SJCRH30 (cell line): ENCODE measurements at regions not wholly inside any gene's neighbourhood (a gene's known extent, or its start where the extent isn't known, plus 50 kb on each side); places are given as distances from the start of the nearest gene placed in this dataset.
"Not testable (repeated sequence)": the region's sequence is repeated elsewhere in the genome, so short reads cannot be mapped to it uniquely, and the experiment has no call there.

Experiments
- DNase-seq, 2 experiments: peaks; one replicate each; pipeline ENCODE4 v3.0.0-alpha.2; 2015 to 2020
- H3K27ac ChIP-seq: fragments of 250-450 bp; sonication (Bioruptor Pico); 2 replicates; pipeline ENCODE4 v1.5.1; 2020; ENCODE audit warnings: mild to moderate bottlenecking, moderate library complexity
- H3K27me3 ChIP-seq: fragments of 250-450 bp; sonication (Bioruptor Pico); 2 replicates; pipeline ENCODE4 v1.5.1; 2020; ENCODE audit warnings: mild to moderate bottlenecking, moderate library complexity
- H3K36me3 ChIP-seq: fragments of 250-450 bp; sonication (Bioruptor Pico); 2 replicates; pipeline ENCODE4 v1.5.1; 2020; ENCODE audit warnings: mild to moderate bottlenecking, moderate library complexity
- H3K4me1 ChIP-seq: fragments of 250-450 bp; sonication (Bioruptor Pico); 2 replicates; pipeline ENCODE4 v1.5.1; 2020; ENCODE audit warnings: mild to moderate bottlenecking, moderate library complexity
- H3K4me3 ChIP-seq: fragments of 250-450 bp; sonication (Bioruptor Pico); 2 replicates; pipeline ENCODE4 v1.5.1; 2020; ENCODE audit warnings: mild to moderate bottlenecking, moderate library complexity
- H3K9me3 ChIP-seq: fragments of 250-450 bp; sonication (Bioruptor Pico); replicated peaks from 2 replicates; pipeline ENCODE4 v1.5.1; 2020; ENCODE audit warnings: mild to moderate bottlenecking, moderate library complexity

- H3K27me3 ChIP-seq = no peaks in the 10 kb centered on the region
- no peaks in the 10 kb centered on the region for H3K4me1 ChIP-seq
- H3K27ac ChIP-seq = no peak overlapping the region
- DNase-seq = no peak
- H3K9me3 ChIP-seq = no peaks in the 10 kb centered on the region
- H3K36me3 ChIP-seq = no peaks in the 10 kb centered on the region
- no peak overlapping the region for H3K4me3 ChIP-seq
These were observed 95.7 kb upstream of the UBASH3B start for GRCh38 chr11:122559734-122560382.

DNA sequence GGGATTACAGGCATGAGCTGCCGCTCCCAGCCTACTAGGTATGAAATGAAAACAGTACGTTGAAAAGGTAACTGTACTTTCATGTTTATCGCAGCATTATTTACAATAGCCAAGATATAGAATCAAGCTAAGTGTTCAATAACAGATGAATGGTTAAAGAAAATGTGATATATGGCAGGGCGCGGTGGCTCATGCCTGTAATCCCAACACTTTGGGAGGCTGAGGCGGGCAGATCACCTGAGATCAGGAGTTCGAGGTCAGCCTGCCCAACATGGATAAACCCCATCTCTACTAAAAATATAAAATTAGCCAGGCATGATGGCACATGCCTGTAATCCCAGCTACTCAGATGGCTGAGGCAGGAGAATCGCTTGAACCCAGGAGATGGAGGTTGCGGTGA is 96.3 kb upstream of the UBASH3B start:
- H3K4me1 ChIP-seq, DNase-seq, H3K27ac ChIP-seq, H3K36me3 ChIP-seq, H3K9me3 ChIP-seq, H3K27me3 ChIP-seq, H3K4me3 ChIP-seq: not testable (repeated sequence)

DNA sequence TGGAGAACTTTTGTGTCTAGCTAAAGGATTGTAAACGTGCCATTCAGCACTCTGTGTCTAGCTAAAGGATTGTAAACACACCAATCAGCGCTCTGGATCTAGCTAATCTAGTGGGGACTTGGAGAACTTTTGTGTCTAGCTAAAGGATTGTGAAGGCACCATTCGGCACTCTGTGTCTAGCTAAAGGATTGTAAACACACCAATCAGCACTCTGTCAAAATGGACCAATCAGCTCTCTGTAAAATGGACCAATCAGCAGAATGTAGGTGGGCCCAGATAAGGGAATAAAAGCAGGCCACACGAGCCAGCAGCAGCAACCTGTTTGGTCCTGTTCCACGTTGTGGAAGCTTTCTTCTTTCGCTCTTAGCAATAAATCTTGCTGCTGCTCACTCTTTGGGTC is 98.4 kb upstream of the UBASH3B start:
- H3K4me1 ChIP-seq, H3K27me3 ChIP-seq, DNase-seq, H3K4me3 ChIP-seq, H3K36me3 ChIP-seq, H3K9me3 ChIP-seq, H3K27ac ChIP-seq: not testable (repeated sequence)

DNA sequence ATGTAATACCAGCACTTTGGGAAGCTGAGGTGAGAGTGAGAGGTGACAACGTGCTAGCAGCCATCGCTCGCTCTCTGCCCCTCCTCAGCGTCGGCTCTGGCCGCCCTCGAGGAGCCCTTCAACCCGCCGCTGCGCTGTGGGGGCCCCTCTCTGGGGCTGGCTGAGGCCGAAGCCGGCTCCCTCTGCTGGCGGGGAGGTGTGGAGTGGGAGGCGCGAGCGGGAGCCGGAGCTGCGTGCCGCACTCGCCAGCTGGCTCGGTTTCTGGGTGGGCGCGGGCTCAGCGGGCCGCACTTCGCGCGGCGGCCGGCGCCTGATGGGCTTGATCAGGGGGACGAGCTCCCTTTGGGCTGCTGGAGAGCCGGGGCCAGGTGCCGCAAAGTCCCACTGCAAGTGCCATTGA is 98.9 kb upstream of the UBASH3B start:
- H3K4me3 ChIP-seq = no peak overlapping the region
- H3K4me1 ChIP-seq = no peaks in the 10 kb centered on the region
- no peaks in the 10 kb centered on the region for H3K9me3 ChIP-seq
- H3K27me3 ChIP-seq = no peaks in the 10 kb centered on the region
- no peak overlapping the region for H3K27ac ChIP-seq
- DNase-seq = no peak
- no peaks in the 10 kb centered on the region for H3K36me3 ChIP-seq

DNA sequence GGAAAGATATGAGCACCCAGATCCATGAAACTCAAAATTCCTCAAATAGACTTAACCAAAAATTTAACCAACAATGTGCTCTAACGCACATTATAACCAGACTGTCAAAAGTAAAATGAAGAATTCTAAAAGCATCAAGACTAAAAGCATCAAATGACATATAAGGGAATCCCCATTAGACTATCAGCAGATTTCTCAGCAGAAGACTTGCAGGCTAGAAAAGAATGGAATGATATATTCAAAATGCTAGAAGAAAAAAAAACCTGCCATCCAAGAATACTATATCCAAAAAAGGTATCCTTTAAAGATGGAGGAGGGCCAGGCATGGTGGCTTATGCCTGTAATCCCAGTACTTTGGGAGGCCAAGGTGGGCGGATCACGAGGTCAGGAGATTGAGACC is 117.5 kb upstream of the UBASH3B start:
- Histone ChIP-seq H3K4me3 (no peak overlapping the region), H3K27me3 (no peaks in the 10 kb centered on the region), H3K27ac (no peak overlapping the region), H3K4me1 (no peaks in the 10 kb centered on the region), H3K9me3 (no peaks in the 10 kb centered on the region), H3K36me3 (no peaks in the 10 kb centered on the region)
- no peak for DNase-seq

- Histone ChIP-seq H3K27me3 (no peaks in the 10 kb centered on the region), H3K27ac (no peak overlapping the region), H3K36me3 (no peaks in the 10 kb centered on the region), H3K9me3 (no peaks in the 10 kb centered on the region), H3K4me3 (no peak overlapping the region), H3K4me1 (no peaks in the 10 kb centered on the region)
- DNase-seq = no peak
These were observed 130.6 kb upstream of the UBASH3B start for GRCh38 chr11:122524898-122525297.

- H3K27ac ChIP-seq = no peak overlapping the region
- no peak overlapping the region for H3K4me3 ChIP-seq
- H3K9me3 ChIP-seq = no peaks in the 10 kb centered on the region
- H3K4me1 ChIP-seq = no peaks in the 10 kb centered on the region
- H3K36me3 ChIP-seq = no peaks in the 10 kb centered on the region
- no peak for DNase-seq
- H3K27me3 ChIP-seq = no peaks in the 10 kb centered on the region
These were observed 131.4 kb upstream of the UBASH3B start for GRCh38 chr11:122523846-122524805.

DNA sequence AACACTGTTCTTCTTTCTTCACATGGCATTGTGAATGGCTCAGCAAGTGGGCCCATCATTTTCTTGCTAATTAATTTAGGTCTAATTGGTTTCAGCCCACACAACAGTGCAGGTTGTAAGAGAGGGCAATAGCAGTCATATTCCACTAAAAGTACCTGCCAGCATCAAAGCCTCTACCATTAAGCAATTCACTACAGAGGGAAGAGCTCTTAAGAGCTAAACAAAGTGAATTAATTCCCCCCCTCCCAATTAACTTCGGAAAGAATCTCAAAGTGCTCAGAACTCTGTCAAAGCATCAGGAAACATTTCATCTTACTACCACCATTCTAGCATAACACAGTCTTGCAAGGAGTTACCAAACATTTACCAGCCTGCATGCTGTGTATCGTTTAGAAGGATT is 133.9 kb upstream of the UBASH3B start:
- DNase-seq = no peak
- Histone ChIP-seq H3K4me1 (no peaks in the 10 kb centered on the region), H3K36me3 (no peaks in the 10 kb centered on the region), H3K27ac (no peak overlapping the region), H3K4me3 (no peak overlapping the region), H3K9me3 (no peaks in the 10 kb centered on the region), H3K27me3 (no peaks in the 10 kb centered on the region)

DNA sequence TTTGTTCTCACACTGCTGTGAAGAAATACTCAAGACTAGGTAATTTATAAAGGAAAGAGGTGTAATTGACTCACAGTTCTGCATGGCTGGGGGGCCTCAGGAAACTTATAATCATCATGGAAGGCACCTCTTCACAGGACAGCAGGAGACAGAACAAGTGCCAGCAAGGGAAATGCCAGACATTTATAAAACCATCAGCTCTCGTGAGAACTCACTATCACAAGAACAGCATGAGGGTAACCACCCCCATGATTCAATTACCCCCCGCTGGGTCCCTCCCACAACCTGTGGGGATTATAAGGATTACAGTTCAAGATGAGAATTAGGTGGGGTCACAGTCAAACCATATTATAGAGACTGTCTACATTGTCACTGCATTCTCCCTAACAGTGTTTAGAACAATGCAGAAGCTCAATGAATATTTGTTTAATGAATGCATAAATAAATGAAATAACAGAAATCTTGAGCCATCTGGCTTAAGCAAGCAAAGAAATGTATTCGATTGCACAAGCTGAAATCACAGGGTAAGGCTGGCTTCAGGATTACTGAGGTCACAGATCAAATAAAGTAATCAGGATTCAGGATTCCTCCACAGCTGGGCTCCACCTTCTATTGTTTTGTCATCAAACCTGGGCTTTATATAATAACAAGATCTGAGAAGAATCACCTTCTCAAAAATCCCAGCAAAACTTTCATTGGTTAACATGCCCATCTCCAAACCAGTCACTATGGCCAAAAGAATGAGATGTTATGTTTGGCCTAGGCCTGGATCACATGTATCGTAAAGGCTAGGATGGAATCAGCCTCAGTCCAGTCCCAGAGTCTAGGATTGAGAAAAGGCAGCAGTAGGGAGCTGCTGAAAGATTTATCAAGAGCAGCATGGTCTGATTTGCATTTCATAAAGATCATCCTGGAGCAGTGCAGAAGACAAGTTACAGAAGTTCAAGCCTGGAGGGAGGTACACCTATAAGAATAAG is 137.8 kb upstream of the UBASH3B start:
- H3K9me3 ChIP-seq = no peaks in the 10 kb centered on the region
- no peaks in the 10 kb centered on the region for H3K36me3 ChIP-seq
- no peaks in the 10 kb centered on the region for H3K27me3 ChIP-seq
- no peak overlapping the region for H3K27ac ChIP-seq
- DNase-seq = no peak
- no peak overlapping the region for H3K4me3 ChIP-seq
- H3K4me1 ChIP-seq = no peaks in the 10 kb centered on the region

- DNase-seq = no peak
- no peaks in the 10 kb centered on the region for H3K4me1 ChIP-seq
- no peak overlapping the region for H3K27ac ChIP-seq
- H3K9me3 ChIP-seq = no peaks in the 10 kb centered on the region
- H3K4me3 ChIP-seq = no peak overlapping the region
- H3K36me3 ChIP-seq = no peaks in the 10 kb centered on the region
- H3K27me3 ChIP-seq = no peaks in the 10 kb centered on the region
These were observed 138.8 kb upstream of the UBASH3B start for GRCh38 chr11:122516686-122517085.

- no peaks in the 10 kb centered on the region for H3K27me3 ChIP-seq
- H3K4me1 ChIP-seq = no peaks in the 10 kb centered on the region
- H3K27ac ChIP-seq = no peak overlapping the region
- H3K9me3 ChIP-seq = no peaks in the 10 kb centered on the region
- H3K4me3 ChIP-seq = no peak overlapping the region
- DNase-seq = no peak
- H3K36me3 ChIP-seq = no peaks in the 10 kb centered on the region
These were observed 141.5 kb upstream of the UBASH3B start for GRCh38 chr11:122513997-122514396.

GRCh38 chr11:122513328-122513727 is 142.2 kb upstream of the UBASH3B start:
- H3K27ac ChIP-seq = no peak overlapping the region
- no peak for DNase-seq
- H3K36me3 ChIP-seq = no peaks in the 10 kb centered on the region
- no peak overlapping the region for H3K4me3 ChIP-seq
- H3K4me1 ChIP-seq = no peaks in the 10 kb centered on the region
- no peaks in the 10 kb centered on the region for H3K9me3 ChIP-seq
- H3K27me3 ChIP-seq = no peaks in the 10 kb centered on the region

GRCh38 chr11:122512688-122513087 is 142.8 kb upstream of the UBASH3B start:
- no peak overlapping the region for H3K27ac ChIP-seq
- H3K4me1 ChIP-seq = no peaks in the 10 kb centered on the region
- H3K27me3 ChIP-seq = no peaks in the 10 kb centered on the region
- DNase-seq = no peak
- no peaks in the 10 kb centered on the region for H3K36me3 ChIP-seq
- no peak overlapping the region for H3K4me3 ChIP-seq
- H3K9me3 ChIP-seq = no peaks in the 10 kb centered on the region

- H3K9me3 ChIP-seq = no peaks in the 10 kb centered on the region
- no peaks in the 10 kb centered on the region for H3K27me3 ChIP-seq
- no peak overlapping the region for H3K27ac ChIP-seq
- H3K4me3 ChIP-seq = no peak overlapping the region
- H3K36me3 ChIP-seq = no peaks in the 10 kb centered on the region
- peaks cover 4% of the 10 kb centered on the region; the same call in 1 of the 2 replicates for H3K4me1 ChIP-seq
- DNase-seq = no peak
These were observed 145.6 kb upstream of the UBASH3B start for GRCh38 chr11:122509899-122510298.

DNA sequence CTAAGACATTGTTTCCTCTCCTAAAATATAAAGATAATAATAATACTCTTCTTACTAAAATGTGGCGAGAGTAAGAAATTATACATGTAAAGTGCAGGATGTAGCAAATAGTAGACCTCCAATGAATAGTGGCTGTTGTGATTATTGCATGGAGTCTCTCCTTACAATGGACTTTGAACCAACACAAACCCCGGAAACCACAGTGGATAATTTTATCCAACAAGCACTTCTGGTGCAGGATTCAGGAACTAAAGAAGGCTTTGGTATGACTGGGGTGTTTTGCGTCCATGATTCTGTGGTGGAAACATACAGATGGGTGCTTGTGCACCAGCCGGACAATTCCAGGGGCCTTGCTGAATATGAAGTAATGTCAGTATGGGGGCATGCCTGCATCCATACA is 146.4 kb upstream of the UBASH3B start:
- no peaks in the 10 kb centered on the region for H3K9me3 ChIP-seq
- H3K27me3 ChIP-seq = no peaks in the 10 kb centered on the region
- no peaks in the 10 kb centered on the region for H3K36me3 ChIP-seq
- H3K4me3 ChIP-seq = no peak overlapping the region
- no peak for DNase-seq
- H3K4me1 ChIP-seq = peaks cover 4% of the 10 kb centered on the region; the same call in 1 of the 2 replicates
- no peak overlapping the region for H3K27ac ChIP-seq
